Astrocyte (in vitro differentiated cells and primary cell): ENCODE measurements at regions not wholly inside any gene's neighbourhood (a gene's known extent, or its start where the extent isn't known, plus 50 kb on each side); places are given as distances from the start of the nearest gene placed in this dataset.

Source experiments
- DNase-seq: peaks from one replicate; pipeline ENCODE4 v3.0.0-alpha.2; 2010; ENCODE audit warnings: low read depth
- FAIRE-seq: peaks from 2 replicates; lab custom pipeline; 2011; peaks lifted over from hg19 to GRCh38; lab: Jason Lieb, UNC
- H2AFZ ChIP-seq: 2 replicates; pipeline ENCODE4 v1.6.0; 2012; ENCODE audit warnings: low read depth, low read length, inconsistent platforms
- H3K27ac ChIP-seq: 2 replicates; pipeline ENCODE4 v1.5.1; 2011; ENCODE audit warnings: low read depth, low read length, inconsistent platforms
- H3K27me3 ChIP-seq: 2 replicates; pipeline ENCODE4 v1.6.0; 2011; ENCODE audit warnings: low read length, inconsistent platforms; ENCODE audit not compliant: insufficient read depth
- H3K36me3 ChIP-seq: 2 replicates; pipeline ENCODE4 v1.5.1; 2011; ENCODE audit warnings: low read length, inconsistent platforms; ENCODE audit not compliant: insufficient read depth
- H3K4me1 ChIP-seq: 2 replicates; pipeline ENCODE4 v1.5.1; 2011; ENCODE audit warnings: low read length, inconsistent platforms; ENCODE audit not compliant: insufficient read depth
- H3K4me2 ChIP-seq: 2 replicates; pipeline ENCODE4 v1.6.0; 2012; ENCODE audit warnings: low read length, inconsistent platforms
- H3K4me3 ChIP-seq: 2 replicates; pipeline ENCODE4 v1.5.1; 2011; ENCODE audit warnings: low read depth, mild to moderate bottlenecking, low read length, inconsistent platforms; ENCODE audit not compliant: insufficient read depth
- H3K79me2 ChIP-seq: 2 replicates; pipeline ENCODE4 v1.6.0; 2012; ENCODE audit warnings: mild to moderate bottlenecking, low read length, inconsistent platforms; ENCODE audit not compliant: insufficient read depth
- H3K9ac ChIP-seq: 2 replicates; pipeline ENCODE4 v1.6.0; 2012; ENCODE audit warnings: mild to moderate bottlenecking, low read length, inconsistent platforms
- H3K9me3 ChIP-seq: 2 replicates; pipeline ENCODE4 v1.5.1; 2012; ENCODE audit warnings: low read depth, mild to moderate bottlenecking, low read length, inconsistent platforms; ENCODE audit not compliant: insufficient read depth
- H4K20me1 ChIP-seq: 2 replicates; pipeline ENCODE4 v1.6.0; 2012; ENCODE audit warnings: low read length, inconsistent platforms; ENCODE audit not compliant: insufficient read depth
- H3K27ac Mint-ChIP-seq: one replicate; pipeline ENCODE4 v1.8.0; 2021; ENCODE audit warnings: mild to moderate bottlenecking, mixed read lengths; ENCODE audit not compliant: unreplicated experiment
- H3K27me3 Mint-ChIP-seq: one replicate; pipeline ENCODE4 v1.8.0; 2021; ENCODE audit warnings: low read depth, mixed read lengths; ENCODE audit not compliant: unreplicated experiment
- H3K36me3 Mint-ChIP-seq: one replicate; pipeline ENCODE4 v1.8.0; 2021; ENCODE audit warnings: low read depth, mixed read lengths; ENCODE audit not compliant: unreplicated experiment
- H3K4me1 Mint-ChIP-seq: one replicate; pipeline ENCODE4 v1.8.0; 2021; ENCODE audit warnings: low read depth, mixed read lengths; ENCODE audit not compliant: unreplicated experiment
- H3K4me3 Mint-ChIP-seq: one replicate; pipeline ENCODE4 v1.8.0; 2021; ENCODE audit warnings: mild to moderate bottlenecking, moderate library complexity, mixed read lengths; ENCODE audit not compliant: unreplicated experiment
- H3K9me3 Mint-ChIP-seq: one replicate; pipeline ENCODE4 v1.8.0; 2021; ENCODE audit warnings: mild to moderate bottlenecking, mixed read lengths; ENCODE audit not compliant: unreplicated experiment
- EZH2 ChIP-seq: IDR thresholded peaks from 2 replicates; pipeline ENCODE4 v1.6.1; 2012; ENCODE audit warnings: mild to moderate bottlenecking, low read length, inconsistent platforms; ENCODE audit not compliant: insufficient read depth
- TF ChIP-seq, protein P1 (sequence below): IDR thresholded peaks from 2 replicates; pipeline ENCODE4 v1.5.1; 2011; ENCODE audit warnings: low read depth, mild to moderate bottlenecking, inconsistent platforms, low read length, moderate library complexity; ENCODE audit not compliant: insufficient read depth

DNA sequence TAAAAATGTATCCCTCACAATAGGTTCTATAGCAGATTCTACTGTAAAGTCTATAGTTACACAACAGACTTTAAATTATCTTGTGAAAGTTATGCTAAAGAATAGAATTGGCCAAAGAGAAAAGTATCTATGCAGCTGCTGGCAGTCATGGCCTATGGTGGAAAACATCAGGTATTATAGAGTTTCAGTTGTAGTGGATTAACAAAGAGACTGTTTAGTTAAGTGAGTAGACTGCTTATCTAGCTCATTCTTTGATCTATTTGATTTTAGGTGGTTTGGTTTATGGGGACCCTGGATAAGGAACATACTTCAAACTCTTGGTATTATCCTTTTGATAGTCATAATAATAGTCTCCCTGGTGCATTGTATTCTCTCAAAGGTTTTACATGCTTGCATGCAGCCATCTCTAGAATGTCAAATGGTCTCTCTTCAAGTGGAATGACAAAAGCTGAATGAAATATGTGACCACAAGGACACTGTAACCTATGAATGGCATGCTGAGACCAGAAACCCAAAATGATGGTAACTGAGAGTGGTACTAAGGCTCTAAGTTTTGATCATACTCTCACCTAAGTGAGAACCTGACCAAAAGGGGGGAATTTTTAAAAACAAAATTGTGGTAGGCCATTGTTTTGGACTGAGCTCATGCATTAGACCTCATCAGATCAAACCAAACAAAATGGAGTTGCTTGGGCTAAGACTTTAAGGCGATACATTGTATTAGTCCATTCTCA, 54.9 kb upstream of the NAMPT start:
- Histone ChIP-seq H3K27me3 (no peaks in the 10 kb centered on the region), H3K27ac (no peak overlapping the region), H3K36me3 (no peaks in the 10 kb centered on the region), H4K20me1 (no peaks in the 10 kb centered on the region), H2AFZ (no peak overlapping the region), H3K4me3 (no peak overlapping the region), H3K4me1 (no peaks in the 10 kb centered on the region), H3K79me2 (no peaks in the 10 kb centered on the region), H3K9me3 (peaks cover 18% of the 10 kb centered on the region), H3K4me2 (no peak overlapping the region), H3K9ac (no peak overlapping the region)
- DNase-seq (no peak), FAIRE-seq (no peak)
- Mint-ChIP-seq H3K27ac (no peak overlapping the region), H3K36me3 (peaks cover 2% of the 10 kb centered on the region), H3K9me3 (peaks cover 30% of the 10 kb centered on the region), H3K27me3 (no peaks in the 10 kb centered on the region), H3K4me1 (no peaks in the 10 kb centered on the region), H3K4me3 (no peak overlapping the region)
- no peak for TF ChIP-seq EZH2
- TF ChIP-seq, protein P1, sequence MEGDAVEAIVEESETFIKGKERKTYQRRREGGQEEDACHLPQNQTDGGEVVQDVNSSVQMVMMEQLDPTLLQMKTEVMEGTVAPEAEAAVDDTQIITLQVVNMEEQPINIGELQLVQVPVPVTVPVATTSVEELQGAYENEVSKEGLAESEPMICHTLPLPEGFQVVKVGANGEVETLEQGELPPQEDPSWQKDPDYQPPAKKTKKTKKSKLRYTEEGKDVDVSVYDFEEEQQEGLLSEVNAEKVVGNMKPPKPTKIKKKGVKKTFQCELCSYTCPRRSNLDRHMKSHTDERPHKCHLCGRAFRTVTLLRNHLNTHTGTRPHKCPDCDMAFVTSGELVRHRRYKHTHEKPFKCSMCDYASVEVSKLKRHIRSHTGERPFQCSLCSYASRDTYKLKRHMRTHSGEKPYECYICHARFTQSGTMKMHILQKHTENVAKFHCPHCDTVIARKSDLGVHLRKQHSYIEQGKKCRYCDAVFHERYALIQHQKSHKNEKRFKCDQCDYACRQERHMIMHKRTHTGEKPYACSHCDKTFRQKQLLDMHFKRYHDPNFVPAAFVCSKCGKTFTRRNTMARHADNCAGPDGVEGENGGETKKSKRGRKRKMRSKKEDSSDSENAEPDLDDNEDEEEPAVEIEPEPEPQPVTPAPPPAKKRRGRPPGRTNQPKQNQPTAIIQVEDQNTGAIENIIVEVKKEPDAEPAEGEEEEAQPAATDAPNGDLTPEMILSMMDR: no peak

DNA sequence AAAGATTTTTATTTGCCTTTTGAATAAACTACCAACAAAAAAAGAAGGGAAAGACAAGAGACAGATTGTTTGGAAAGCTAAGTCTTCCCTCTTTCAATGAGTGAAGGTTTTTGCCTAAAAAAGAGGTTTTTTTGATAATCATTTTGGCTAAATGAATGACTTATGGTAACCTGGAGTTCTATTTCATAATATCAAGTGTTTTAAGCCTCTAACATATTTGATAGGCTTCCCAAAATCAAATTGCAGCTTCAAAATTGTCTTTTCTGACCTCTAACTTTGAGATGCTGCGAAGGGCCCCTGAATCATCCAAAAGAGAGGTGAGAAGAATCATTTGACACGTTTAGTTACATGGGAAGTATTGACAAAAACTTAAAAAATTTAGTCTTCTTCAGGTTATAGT, 53.0 kb upstream of the NAMPT start:
- Histone ChIP-seq H3K79me2 (no peaks in the 10 kb centered on the region), H2AFZ (no peak overlapping the region), H3K27ac (no peak overlapping the region), H3K9me3 (peaks cover 15% of the 10 kb centered on the region), H3K4me2 (no peak overlapping the region), H3K9ac (no peak overlapping the region), H3K27me3 (no peaks in the 10 kb centered on the region), H3K4me1 (no peaks in the 10 kb centered on the region), H3K36me3 (no peaks in the 10 kb centered on the region), H3K4me3 (no peak overlapping the region), H4K20me1 (no peaks in the 10 kb centered on the region)
- TF ChIP-seq, protein P1: no peak
- H3K9me3 Mint-ChIP-seq: peaks cover 30% of the 10 kb centered on the region
- no peak overlapping the region for H3K4me3 Mint-ChIP-seq
- FAIRE-seq (no peak), DNase-seq (no peak)
- H3K27ac Mint-ChIP-seq: no peak overlapping the region
- no peaks in the 10 kb centered on the region for H3K27me3 Mint-ChIP-seq
- peaks cover 2% of the 10 kb centered on the region for H3K36me3 Mint-ChIP-seq
- H3K4me1 Mint-ChIP-seq: no peaks in the 10 kb centered on the region

DNA sequence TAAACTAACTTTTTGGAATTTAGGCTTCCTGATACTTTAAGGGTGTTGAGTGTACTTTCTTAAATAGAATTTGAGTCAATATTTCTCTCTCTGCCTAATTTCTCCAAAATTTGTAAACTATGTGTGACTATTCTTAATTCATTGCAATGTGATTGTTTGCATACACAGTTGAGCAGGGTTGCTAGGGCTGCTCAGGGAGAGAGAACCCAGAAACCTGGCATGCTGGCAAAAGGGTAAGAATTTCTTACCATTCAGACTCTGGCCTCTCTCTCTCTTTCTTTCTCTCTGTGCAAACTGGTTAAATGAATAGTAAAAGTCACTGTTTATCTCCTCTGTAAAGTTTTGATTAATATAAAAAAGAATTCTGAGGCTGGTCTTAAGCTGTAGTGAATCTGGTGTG, 51.0 kb upstream of the NAMPT start:
- H3K27ac Mint-ChIP-seq: no peak overlapping the region
- FAIRE-seq (no peak), DNase-seq (no peak)
- Histone ChIP-seq H3K79me2 (no peaks in the 10 kb centered on the region), H3K27ac (no peak overlapping the region), H3K27me3 (no peaks in the 10 kb centered on the region), H3K9me3 (peaks cover 4% of the 10 kb centered on the region), H3K4me3 (no peak overlapping the region), H4K20me1 (no peaks in the 10 kb centered on the region), H2AFZ (no peak overlapping the region), H3K36me3 (no peaks in the 10 kb centered on the region), H3K4me1 (no peaks in the 10 kb centered on the region), H3K9ac (no peak overlapping the region), H3K4me2 (no peak overlapping the region)
- H3K9me3 Mint-ChIP-seq: peaks cover 14% of the 10 kb centered on the region
- no peaks in the 10 kb centered on the region for H3K27me3 Mint-ChIP-seq
- H3K4me3 Mint-ChIP-seq: no peak overlapping the region
- TF ChIP-seq, protein P1: no peak
- TF ChIP-seq EZH2: no peak
- no peaks in the 10 kb centered on the region for H3K4me1 Mint-ChIP-seq
- no peaks in the 10 kb centered on the region for H3K36me3 Mint-ChIP-seq
